G401.6 (cell line): ENCODE measurements at regions not wholly inside any gene's neighbourhood (a gene's known extent, or its start where the extent isn't known, plus 50 kb on each side); places are given as distances from the start of the nearest gene placed in this dataset.

Source experiments
- FAIRE-seq: peaks from 2 replicates; lab custom pipeline; 2012; peaks lifted over from hg19 to GRCh38; lab: Jason Lieb, UNC

DNA sequence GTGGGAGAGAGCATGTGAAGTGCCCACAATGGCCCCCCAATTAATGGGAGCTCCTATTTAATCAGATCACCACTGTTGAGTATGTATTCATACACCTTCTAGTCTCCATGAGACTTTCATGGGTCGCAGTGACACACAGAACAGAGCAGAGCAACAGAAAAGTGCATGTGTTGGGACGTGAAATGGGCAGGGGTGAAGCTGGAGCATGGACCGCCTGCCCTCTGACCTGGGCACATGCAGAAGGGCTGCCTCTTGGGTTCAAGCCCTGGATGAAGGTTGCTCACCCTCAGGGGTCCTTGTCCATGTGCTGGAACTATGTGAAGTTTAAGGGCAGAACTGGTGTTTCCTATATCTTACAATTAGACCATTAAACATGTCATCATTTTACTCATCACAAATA lies 106.0 kb upstream of the PHACTR3 start:
- FAIRE-seq = no peak

DNA sequence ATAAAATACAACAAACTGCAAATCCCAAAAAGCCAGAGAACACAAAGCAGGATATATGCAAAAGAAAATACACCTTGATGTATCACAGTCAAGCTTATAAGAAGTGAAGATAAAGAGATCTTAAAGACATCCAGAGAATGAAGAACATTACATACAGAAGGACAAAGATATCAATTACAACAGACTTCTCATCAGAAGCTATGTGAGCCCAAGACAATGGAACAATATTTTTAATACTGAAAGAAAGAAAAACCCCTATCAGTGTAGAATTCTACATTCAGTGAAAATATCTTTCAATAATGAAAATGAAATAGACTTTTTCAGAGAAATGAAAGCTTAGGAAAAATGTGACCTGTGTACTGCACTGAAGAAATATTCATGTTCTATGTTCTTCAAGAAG lies 104.5 kb upstream of the PHACTR3 start:
- no peak for FAIRE-seq

DNA sequence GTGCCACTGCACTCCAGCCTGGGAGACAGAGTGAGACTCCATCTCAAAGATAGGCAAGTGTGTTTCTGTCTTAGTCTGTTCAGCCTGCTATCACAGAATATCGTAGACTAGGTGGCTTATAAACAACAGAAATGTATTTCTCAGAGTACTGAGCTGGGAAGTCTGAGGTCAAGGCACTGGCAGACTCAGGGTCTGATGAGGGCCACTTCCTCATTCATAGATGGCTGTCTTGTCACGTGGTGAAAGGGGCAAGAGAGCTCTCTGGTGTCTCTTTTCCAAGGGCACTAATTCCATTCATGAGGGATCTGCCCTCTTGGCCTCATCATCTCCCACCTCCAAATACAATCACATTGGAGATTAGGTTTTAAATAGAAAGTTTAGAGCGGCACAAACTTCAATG lies 95.6 kb upstream of the PHACTR3 start:
- no peak for FAIRE-seq

DNA sequence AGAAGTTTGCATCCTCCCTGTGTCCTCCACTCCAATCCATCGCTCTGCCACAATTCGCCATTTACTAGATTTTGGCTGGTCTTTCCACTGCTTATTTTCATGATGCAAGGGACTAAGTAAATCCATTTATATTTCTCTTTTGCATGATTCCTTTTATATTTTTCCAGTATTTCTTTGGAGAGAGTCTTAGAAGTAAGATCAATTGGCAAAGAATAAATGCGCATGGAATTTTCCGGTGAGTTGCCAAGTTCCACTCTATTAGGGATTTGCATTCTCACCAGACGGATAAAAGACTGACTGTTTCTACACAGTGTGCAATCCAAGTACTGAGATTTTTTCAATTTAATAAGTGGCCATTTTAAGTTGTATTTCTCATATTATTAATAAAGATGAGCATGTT lies 91.7 kb upstream of the PHACTR3 start:
- FAIRE-seq = no peak

DNA sequence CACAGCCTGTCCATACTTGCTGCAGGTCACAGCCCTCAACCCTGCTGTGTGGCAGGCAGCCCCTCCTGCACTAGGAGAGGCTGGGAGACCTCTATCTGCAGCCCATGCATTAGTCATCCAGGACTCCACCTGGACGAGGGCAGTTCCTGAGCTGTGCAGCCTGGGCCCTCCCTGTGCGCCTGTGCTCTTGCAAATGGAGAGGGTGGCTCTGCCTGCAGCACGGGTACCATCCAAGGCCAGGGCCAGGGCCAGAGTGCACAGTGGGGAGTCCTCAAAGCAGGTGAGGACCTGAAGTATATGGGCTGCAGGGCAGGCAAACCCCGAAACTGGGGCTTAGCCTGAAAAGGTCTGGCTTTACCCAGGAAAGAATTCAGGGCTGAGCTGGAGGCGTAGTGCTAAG lies 89.8 kb upstream of the PHACTR3 start:
- FAIRE-seq = no peak

DNA sequence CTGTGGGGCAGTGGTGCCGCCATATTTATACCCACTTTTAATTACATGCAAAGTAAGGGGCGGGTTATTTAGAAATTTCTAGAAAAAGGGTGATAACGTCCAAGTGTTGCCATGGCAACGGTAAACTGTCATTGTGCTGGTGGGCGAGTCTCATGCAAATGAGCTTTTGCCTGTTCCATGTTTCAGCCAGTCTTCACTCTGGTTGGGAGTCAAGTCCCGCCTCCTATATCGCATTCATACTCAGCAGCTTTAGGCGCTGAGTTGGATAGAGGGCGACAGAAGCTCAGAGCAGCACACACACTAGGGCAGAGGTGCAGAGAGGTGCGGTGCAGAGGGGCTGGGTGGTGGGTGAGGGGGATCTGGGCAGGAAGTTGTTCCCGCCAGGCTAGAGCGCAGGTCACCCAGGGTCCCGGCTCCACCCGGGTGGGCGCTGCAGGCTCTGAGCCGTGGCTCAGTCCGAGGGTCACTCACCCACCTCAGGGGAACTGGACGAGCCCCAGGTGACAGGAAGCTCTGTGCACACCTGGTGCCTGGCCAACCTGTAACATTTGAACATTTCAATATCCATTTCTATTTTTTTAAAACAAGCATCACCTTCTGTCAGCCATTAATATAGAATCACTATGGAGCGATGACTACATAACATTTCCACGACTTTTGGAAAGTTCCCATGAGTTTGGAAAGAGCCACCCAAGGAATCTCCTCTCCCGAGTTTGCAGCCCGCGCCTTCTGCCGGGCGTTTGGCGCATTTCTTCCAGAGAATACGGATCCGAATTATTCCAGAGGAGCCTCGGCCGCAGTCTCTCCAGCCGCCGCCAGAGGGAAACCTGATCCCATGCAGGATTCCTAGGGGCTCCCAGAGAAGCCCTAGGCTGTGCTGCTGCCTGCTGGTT lies 89.1 kb upstream of the PHACTR3 start:
- FAIRE-seq = peak; percentile 49

DNA sequence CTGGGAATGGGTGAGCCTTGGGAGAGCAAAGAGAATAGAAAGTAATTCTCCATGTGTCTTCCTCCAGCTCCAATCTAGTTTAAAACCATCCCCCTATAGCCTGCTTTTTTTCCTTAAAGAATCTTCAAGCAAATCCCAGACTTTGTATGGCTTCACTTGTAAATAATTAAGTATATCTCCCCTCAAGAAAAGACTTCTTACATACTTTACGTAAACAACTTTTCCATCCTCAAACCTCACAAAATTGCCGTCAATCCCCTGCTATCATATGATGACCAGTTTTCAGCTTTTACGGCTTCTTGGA lies 88.5 kb upstream of the PHACTR3 start:
- FAIRE-seq = no peak

DNA sequence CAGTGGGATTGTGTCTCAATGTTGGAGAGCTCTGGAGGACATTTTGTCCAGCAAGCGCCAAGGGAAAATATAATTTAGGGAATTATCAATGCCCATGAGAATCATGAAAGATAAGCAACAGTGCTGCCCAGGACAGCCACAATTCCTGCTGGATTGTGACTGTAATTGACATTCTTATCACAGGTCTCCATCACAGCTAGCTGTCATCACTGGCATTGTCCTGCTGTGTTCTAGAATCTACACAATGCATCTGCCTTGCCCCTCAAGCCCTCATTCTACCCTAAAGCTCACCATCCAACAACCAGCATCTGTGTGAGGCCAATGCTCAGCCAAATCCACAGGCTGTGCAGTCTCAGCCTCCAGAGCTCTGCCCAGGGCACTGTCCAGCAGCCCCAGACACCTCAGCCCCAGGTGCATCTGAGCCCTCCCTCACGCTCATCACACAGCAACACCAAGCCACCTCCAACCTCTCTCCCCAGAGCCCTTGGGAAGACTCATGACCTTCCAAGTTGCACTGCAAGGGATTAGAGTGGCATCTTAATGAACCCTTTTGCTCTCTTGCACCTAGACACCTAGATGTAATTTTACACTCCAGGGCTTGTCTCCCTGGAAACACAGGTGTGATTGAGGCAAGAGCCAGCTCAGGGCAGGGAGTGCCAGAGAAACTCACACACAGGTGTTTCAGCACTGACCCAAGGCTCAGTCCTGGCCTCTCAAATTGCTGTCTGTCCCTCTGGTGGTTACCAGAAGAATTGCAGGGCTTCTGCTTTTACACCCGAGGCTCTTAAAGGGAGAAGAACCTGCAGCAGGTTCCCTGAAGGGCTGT lies 85.2 kb upstream of the PHACTR3 start:
- no peak for FAIRE-seq

DNA sequence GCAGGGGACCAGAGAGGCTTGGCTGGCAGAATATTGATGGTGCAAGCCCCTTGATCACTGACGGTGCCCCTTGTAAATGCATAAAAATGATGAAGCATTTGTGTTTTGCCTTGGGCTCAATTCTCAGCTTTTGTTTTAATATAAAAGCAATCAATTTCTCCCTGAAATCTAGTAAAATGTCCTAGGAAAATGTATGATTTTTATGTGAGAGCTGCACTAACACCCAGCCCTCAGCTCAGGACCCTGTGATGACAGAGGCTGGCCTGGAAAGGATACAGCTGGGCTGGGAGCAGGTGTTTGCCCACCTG lies 84.7 kb upstream of the PHACTR3 start:
- no peak for FAIRE-seq

DNA sequence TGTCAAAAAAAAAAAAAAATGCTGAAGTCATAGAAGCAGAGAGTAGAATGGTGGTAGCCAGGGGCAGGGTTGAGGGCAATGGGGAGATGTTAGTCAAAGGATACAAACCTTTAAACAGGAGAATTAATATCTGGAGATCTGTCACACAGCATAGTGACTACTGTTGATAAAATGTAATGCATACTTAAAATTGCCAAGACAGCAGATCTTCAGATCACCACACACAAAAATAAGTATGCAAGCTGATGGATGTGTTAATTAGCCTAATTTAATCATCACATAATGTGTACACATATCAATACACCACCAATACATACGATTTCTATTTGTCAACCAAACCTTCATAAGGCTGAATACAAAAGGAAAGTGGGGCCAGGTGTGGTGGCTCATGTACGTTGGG lies 83.5 kb upstream of the PHACTR3 start:
- FAIRE-seq = no peak

DNA sequence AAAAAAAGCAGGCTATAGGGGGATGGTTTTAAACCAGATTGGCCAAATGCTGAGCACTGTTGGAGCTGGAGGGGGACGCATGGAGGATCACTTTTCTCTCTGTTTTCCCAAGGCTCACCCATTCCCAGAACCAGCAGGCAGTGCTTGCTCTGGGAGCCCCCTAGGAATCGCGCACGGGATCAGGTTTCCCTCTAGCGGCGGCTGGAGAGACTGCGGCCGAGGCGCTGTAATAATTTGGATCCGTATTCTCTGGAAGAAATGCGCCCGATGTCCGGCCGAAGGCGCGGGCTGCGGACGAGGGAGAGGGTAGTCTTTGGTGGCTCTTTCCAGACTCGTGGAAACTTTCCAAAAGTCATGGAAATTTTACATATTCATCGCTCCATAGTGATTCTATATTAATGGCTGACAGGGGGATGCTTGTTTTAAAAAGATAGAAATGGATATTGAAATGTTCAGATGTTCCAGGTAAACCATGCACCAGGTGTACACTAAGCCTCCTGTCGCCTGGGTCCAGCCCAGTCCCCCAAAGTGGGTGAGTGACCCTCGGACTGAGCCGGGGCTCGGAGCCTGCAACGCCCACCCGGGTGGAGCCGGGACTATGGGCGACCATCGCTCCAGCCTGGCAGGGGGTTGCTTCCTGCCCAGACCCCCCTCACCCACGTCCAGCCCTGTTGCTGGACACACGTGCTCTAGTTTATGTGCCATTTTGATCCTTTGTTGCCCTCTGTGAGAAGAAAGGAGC lies 78.7 kb upstream of the PHACTR3 start:
- FAIRE-seq = no peak

DNA sequence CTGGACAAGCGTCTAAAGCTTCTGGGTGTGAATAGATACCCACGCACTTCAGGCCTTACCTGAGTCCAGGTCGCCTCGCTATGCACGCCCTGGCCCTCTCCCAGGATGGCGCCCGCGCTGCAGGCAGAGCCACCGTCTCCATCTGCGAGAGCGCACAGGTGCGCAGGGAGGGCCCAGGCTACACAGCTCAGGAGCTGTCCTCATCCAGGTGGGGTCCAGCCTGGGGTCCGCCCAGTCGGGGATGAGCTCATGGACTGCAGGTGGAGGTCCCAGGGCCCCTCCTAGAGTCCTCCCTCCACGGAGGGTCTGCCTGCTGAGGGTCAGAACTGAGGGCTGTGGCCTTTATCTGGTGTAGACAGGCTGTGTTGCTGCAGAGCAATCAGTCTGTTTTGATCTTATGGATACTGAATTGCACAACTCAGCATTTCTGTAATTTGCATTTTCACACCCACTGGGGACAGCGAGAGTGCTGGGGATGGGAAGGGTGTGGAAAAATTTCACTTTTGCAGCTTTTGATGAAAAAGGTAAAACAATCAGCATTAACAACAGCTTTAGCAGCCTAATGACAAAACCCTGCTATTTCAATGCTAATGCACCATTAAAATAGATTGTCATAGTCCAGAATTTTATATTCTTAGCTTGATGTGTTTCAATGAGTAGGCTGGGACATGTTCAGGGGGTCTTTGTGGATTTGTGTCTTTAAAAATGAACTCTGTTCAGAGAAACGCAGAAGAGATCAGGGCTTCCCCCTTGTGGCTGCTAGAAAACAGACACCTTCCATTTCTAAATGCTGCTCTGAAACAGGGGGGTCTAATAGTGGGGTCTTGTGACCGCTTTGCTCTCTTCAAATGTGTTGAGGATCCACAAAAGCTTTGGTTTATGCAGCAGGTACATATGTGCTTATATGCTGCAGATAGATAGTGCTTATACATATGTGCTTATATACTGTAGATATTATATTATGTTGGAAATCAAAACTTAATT lies 77.8 kb upstream of the PHACTR3 start:
- no peak for FAIRE-seq

DNA sequence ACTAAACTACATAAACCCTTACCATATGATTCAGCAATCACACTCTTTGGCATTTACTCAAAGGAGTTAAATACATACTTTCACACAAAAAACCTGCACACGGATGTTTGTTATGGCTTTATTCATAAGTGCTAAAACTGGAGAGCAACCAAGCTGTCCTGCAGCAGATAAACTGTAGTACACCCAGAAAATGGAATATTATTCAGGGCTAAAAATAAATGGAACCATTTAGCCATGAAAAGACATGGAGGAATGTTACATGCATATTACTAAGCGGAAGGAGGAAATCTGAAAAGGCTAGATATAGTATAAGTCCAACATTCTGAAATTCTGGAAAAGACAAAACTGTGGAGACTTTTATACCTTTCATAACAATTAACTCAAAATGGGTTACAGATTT lies 73.6 kb upstream of the PHACTR3 start:
- FAIRE-seq = no peak

DNA sequence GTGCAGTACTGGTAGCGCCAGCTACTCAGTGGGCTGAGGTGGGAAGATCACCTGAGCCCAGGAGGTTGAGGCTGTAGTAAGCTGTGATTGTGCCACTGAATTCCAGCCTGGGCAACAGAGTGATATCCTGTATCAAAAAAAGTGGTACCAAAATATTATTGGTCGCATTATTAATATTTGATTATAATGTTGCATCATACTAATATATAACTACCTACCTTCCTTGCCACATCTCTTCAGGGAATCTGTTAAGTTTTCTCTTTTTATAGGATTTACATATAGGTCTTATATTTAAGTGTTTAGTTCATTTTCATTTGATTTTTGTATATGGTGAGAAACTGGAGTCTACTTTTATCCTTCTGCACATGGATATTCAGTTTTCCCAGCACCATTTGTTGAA lies 66.3 kb upstream of the PHACTR3 start:
- no peak for FAIRE-seq

DNA sequence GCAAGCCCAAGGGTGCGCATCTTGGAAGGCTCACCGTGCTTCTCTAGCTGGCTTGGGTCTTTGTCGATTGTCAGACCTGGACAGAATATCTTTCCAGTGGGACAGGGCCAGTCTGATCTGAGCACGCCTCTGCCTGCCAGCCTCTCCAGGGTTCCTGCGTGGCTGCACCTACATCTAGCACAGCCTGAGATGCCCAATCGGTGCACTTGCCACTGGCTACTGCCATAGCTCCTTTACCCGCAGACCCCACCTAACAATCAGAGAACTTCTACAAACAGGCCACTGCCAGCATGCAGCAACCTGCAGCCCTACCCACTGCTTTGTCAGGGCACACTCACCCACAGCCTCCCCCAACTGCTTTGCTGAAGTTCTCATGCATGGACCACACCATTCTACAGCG lies 56.7 kb upstream of the PHACTR3 start:
- no peak for FAIRE-seq
